DOHH2 (cell line): ENCODE measurements at regions not wholly inside any gene's neighbourhood (a gene's known extent, or its start where the extent isn't known, plus 50 kb on each side); places are given as distances from the start of the nearest gene placed in this dataset.

Experiments
- H3F3A ChIP-seq: fragments of 200-600 bp; sonication (generic), shearing (Covaris generic); 2 replicates; pipeline ENCODE4 v1.6.0; 2016; ENCODE audit warnings: antibody characterized with exemption, mild to moderate bottlenecking; ENCODE audit not compliant: control insufficient read depth, insufficient read depth
- H3K27ac ChIP-seq: fragments of 200-600 bp; sonication (generic); 2 replicates; pipeline ENCODE4 v1.5.1; 2014; ENCODE audit warnings: low read depth, mild to moderate bottlenecking, low read length, moderate library complexity
- H3K27me3 ChIP-seq: fragments of 200-600 bp; sonication (generic); 2 replicates; pipeline ENCODE4 v1.6.1; 2014; ENCODE audit warnings: mild to moderate bottlenecking, low read length, mixed read lengths; ENCODE audit not compliant: control insufficient read depth
- H3K36me3 ChIP-seq: fragments of 200-600 bp; sonication (generic); 2 replicates; pipeline ENCODE4 v1.6.1; 2014; ENCODE audit warnings: mild to moderate bottlenecking, low read length, moderate library complexity, mixed read lengths; ENCODE audit not compliant: control insufficient read depth
- H3K4me1 ChIP-seq: fragments of 200-600 bp; sonication (generic); 2 replicates; pipeline ENCODE4 v1.6.1; 2014; ENCODE audit warnings: mild to moderate bottlenecking, low read length, mixed read lengths; ENCODE audit not compliant: control insufficient read depth
- H3K4me2 ChIP-seq: fragments of 200-600 bp; sonication (generic); 2 replicates; pipeline ENCODE4 v1.6.0; 2014; ENCODE audit warnings: mild to moderate bottlenecking, low read length, moderate library complexity
- H3K4me3 ChIP-seq: fragments of 200-600 bp; sonication (generic); 2 replicates; pipeline ENCODE4 v1.5.1; 2014; ENCODE audit warnings: mild to moderate bottlenecking, low read length, mixed read lengths
- H3K79me2 ChIP-seq: fragments of 200-600 bp; sonication (generic); 2 replicates; pipeline ENCODE4 v1.6.1; 2014; ENCODE audit warnings: mild to moderate bottlenecking, low read length, mixed read lengths; ENCODE audit not compliant: control insufficient read depth
- H3K9me2 ChIP-seq: fragments of 200-600 bp; sonication (generic); replicated peaks from 2 replicates; pipeline ENCODE4 v1.6.1; 2014; ENCODE audit warnings: mild to moderate bottlenecking, low read length, mixed read lengths; ENCODE audit not compliant: control insufficient read depth
- H3K9me3 ChIP-seq: fragments of 200-600 bp; sonication (generic); 2 replicates; pipeline ENCODE4 v1.6.1; 2014; ENCODE audit warnings: antibody characterized with exemption, low read length, mixed read lengths; ENCODE audit not compliant: control insufficient read depth, insufficient read depth
- H4K20me1 ChIP-seq: fragments of 200-600 bp; sonication (generic); 2 replicates; pipeline ENCODE4 v1.6.0; 2014; ENCODE audit warnings: low read depth, mild to moderate bottlenecking, antibody characterized with exemption, low read length, moderate library complexity; ENCODE audit not compliant: control insufficient read depth, insufficient read depth
- EZH2phosphoT487 ChIP-seq: fragments of 200-600 bp; sonication (generic); IDR thresholded peaks from 2 replicates; pipeline ENCODE4 v1.6.1; 2017; ENCODE audit warnings: borderline replicate concordance, mild to moderate bottlenecking, antibody characterized with exemption, low read length, moderate library complexity, mixed read lengths
- TF ChIP-seq, protein P1 (sequence below): fragments of 200-600 bp; sonication (generic); IDR thresholded peaks from one replicate; pipeline ENCODE4 v1.5.1; 2014; ENCODE audit warnings: antibody characterized with exemption, mild to moderate bottlenecking, low read depth, low read length; ENCODE audit not compliant: poor library complexity, severe bottlenecking

DNA sequence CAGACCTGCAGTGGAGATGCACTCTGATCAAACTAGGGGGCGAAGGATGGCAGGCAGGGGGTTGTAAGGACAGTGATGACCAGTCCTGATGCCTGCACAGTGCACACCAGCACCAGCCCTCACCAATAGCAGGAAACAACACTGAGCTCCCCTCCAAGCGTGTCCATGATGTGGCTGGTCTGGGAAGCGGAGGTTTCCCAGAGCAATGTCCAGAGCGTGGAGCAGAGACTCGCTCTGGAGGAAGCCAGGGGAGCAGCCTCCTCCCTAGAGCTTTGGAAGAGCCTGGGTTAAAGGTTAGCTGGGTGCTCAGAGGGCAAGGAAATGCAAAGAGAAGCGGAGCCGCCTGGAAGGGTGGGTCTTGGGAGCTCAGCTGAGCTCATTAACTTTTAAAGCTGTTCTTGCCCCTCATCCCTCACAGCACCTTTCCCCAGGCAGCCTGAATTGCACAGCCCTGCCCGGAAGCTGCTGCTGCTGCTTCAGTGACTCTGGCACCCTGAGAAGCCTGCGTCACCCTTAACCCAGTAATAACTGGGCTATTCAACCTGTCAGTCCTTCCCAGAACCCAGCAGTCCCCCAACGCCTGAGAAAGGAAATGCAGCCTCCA, 162.2 kb upstream of the RAB4A start:
- Histone ChIP-seq H3K27ac (no peak overlapping the region), H3K36me3 (no peaks in the 10 kb centered on the region), H3K4me2 (no peak overlapping the region), H3K9me2 (no peaks in the 10 kb centered on the region), H3K4me1 (peaks cover 6% of the 10 kb centered on the region), H4K20me1 (no peaks in the 10 kb centered on the region), H3K27me3 (0 out of 2 replicates have a peak, but pooled peaks cover 3% of the 10 kb centered on the region), H3K4me3 (no peak overlapping the region), H3F3A (no peaks in the 10 kb centered on the region), H3K9me3 (no peaks in the 10 kb centered on the region), H3K79me2 (no peaks in the 10 kb centered on the region)
- no peak for TF ChIP-seq EZH2phosphoT487
- TF ChIP-seq, protein P1, sequence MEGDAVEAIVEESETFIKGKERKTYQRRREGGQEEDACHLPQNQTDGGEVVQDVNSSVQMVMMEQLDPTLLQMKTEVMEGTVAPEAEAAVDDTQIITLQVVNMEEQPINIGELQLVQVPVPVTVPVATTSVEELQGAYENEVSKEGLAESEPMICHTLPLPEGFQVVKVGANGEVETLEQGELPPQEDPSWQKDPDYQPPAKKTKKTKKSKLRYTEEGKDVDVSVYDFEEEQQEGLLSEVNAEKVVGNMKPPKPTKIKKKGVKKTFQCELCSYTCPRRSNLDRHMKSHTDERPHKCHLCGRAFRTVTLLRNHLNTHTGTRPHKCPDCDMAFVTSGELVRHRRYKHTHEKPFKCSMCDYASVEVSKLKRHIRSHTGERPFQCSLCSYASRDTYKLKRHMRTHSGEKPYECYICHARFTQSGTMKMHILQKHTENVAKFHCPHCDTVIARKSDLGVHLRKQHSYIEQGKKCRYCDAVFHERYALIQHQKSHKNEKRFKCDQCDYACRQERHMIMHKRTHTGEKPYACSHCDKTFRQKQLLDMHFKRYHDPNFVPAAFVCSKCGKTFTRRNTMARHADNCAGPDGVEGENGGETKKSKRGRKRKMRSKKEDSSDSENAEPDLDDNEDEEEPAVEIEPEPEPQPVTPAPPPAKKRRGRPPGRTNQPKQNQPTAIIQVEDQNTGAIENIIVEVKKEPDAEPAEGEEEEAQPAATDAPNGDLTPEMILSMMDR: no peak

DNA sequence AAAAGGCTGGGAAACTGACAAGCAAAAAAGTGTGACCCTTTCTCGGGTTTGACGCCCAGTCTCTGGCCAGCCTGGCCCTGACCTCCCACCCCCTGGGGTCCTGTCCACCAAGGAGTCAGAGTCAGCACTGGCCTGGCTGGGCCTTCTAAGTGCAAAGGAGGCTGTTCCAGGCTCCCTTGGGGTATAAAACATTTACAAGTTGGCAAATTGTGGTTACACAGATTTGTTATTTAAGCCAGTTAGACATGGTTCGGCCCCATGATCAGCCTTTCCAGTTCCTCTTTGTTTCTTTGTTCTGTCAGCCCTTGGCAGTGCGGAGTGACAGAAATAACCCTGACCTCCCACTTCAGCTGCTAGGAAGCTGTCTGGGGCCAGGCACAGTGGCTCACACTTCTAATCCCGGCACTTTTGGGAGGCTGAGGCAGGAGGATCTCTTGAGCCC, 161.6 kb upstream of the RAB4A start:
- Histone ChIP-seq H3K4me3 (no peak overlapping the region), H3K79me2 (no peaks in the 10 kb centered on the region), H4K20me1 (no peaks in the 10 kb centered on the region), H3K36me3 (no peaks in the 10 kb centered on the region), H3K9me2 (no peaks in the 10 kb centered on the region), H3K4me1 (peaks cover 6% of the 10 kb centered on the region), H3F3A (no peaks in the 10 kb centered on the region), H3K4me2 (no peak overlapping the region), H3K9me3 (no peaks in the 10 kb centered on the region), H3K27ac (no peak overlapping the region), H3K27me3 (0 out of 2 replicates have a peak, but pooled peaks cover 1% of the 10 kb centered on the region)
- TF ChIP-seq, protein P1: no peak
- TF ChIP-seq EZH2phosphoT487: no peak

DNA sequence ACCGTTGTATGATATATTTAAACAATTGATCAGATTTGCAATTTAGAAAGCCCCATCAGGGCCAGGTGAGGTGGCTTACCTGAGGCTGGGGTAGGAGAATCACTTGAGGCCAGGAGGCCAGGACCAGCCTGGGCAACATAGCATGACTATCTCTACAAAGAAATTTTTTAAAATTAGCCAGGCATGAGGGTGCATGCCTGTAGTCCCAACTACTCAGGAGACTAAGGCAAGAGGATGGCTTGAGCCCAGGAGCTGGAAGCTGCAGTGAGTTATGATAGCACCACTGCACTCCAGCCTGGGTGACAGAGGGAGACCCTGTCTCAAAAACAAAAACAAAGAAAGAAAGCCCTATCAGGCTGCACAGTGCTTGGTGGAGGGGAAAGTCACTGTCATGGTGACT, 159.9 kb upstream of the RAB4A start:
- no peak overlapping the region for H3K4me3 ChIP-seq
- no peaks in the 10 kb centered on the region for H4K20me1 ChIP-seq
- H3K4me1 ChIP-seq: peaks cover 6% of the 10 kb centered on the region
- no peaks in the 10 kb centered on the region for H3K79me2 ChIP-seq
- TF ChIP-seq, protein P1: no peak
- no peak for TF ChIP-seq EZH2phosphoT487
- no peaks in the 10 kb centered on the region for H3K9me2 ChIP-seq
- no peaks in the 10 kb centered on the region for H3K27me3 ChIP-seq
- H3K9me3 ChIP-seq: no peaks in the 10 kb centered on the region
- no peak overlapping the region for H3K27ac ChIP-seq
- no peak overlapping the region for H3K4me2 ChIP-seq
- no peaks in the 10 kb centered on the region for H3K36me3 ChIP-seq
- no peaks in the 10 kb centered on the region for H3F3A ChIP-seq
